Left renal pelvis (tissue), 4 donors: ENCODE measurements at regions not wholly inside any gene's neighbourhood (a gene's known extent, or its start where the extent isn't known, plus 50 kb on each side); places are given as distances from the start of the nearest gene placed in this dataset.
A peak's percentile ranks its signal among the peaks of the same experiment; 100 is the strongest.

Source experiments
- DNase-seq, 4 donors: peaks; one replicate each; pipeline ENCODE4 v3.0.0-alpha.2; 2013; ENCODE audit warnings: low read depth in 4 of 4, low spot score in 3 of 4

GRCh38 chr1:69409731-69410456, 157.8 kb upstream of the LRRC7 start:
- no peak for DNase-seq

DNA sequence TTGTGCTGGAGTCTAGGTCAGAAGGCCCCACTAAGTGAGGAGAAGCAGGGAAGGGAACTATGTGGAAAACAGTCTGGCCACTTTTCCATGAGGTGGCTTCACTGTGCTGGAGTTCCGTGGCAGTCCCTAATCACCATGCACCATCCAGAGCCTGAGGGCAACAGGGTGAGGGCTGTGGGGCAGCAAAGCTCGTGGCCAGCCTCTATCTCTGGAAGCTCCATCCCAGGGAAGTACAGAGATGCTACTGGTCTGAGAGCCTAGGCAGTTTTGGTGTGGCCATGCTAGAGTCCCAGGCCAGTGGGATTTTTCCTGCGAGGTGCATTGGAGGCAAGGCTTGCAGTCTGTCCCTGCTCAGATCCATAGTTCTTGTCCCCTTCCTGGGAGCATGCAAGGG, 157.3 kb upstream of the LRRC7 start:
- no peak for DNase-seq

- DNase-seq, result no peak
These were observed 156.8 kb upstream of the LRRC7 start for GRCh38 chr1:69410893-69411292.

- DNase-seq, result no peak
These were observed 156.1 kb upstream of the LRRC7 start for GRCh38 chr1:69411617-69412016.

DNA sequence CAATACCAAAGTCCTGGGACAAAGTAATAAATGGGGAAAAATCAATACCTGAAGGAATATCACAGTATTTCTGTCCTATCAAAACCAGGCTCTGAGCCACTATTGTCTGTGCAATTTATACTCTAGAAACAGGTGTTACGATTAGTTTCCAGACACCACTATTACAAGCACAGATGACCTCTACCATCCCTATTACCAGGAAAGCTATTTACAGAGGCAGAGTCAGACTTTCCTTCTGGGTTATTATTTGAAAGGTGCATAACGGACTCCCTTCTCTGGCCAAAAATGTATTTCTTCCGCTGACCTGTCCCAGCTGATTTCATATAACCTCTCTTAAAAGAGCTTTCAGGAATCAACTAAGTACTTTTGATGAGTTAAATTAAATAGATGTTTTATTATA, 154.6 kb upstream of the LRRC7 start:
- no peak for DNase-seq

GRCh38 chr1:69414574-69414973, 153.1 kb upstream of the LRRC7 start:
- no peak for DNase-seq

DNA sequence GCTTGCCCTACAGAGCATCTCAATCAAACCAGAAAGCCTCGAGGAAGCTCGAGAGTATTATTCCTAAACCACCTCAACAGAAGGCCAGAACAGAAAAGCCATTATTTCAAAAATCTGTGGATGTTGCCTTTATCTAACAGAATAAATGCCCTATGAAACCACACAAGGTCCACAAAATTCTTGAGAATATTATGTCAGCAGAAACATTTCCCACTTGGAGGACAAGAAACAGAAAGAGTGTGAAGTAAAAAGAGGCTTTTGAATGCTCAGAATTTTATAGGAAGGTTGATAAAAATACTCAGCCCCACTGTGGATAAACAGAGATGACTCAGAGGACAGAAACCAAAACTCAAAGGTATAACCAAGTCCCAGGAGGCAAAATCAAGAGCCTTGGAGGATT, 146.4 kb upstream of the LRRC7 start:
- no peak for DNase-seq

DNA sequence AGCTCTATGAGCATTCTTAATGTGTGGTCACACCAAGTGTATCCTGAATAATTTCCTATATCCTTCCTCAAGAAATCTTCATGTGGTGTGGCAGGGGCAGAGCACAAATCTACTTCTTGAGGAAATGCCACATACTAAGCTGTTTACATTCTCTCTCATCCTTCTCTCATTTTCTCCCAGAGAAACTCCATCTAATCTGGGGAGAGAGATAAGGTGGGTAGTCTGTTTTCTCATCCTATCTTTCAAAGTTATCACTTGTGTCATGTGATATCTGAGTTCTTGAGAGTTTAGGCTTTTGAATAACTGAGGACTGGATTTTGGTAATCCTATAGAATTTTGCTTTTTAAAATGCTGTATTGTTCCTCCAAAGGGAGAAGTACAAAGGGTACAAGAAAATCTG, 141.9 kb upstream of the LRRC7 start:
- no peak for DNase-seq

DNA sequence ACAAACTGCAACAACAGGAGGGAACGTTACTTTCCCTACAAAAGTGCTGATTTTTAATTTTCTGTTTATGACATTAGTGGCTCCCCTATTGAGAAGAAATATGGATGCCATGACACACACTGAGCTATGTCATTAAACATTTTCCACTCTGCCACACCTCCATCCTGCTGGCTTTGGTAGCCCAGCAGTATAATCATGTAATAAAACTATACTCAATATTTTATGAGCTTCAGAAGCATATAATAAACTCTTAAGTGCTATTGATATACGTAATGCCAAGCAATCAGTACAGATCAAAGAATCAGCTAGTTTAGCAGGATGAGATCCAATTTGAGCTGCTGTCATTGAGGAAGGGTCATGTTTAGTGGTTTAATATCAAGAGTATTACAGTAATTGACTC, 141.3 kb upstream of the LRRC7 start:
- DNase-seq, result no peak

DNA sequence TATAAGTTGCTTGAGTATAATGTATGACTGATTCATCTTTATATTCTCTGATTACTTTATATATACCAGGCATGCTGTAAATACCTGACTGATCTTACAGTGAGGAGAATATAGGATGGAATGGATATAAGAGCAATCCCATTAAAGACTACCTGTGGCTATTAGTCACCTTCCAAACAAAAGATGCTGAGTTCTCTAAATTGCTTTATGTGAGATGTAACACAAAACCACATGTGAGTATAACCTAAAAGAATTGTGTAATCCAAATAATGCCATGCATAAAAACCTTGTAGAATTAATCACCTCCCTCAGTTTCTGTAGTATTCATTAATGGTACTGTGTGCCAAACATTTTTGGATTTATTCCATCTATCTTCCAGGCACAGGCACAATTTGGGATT, 134.6 kb upstream of the LRRC7 start:
- DNase-seq, result no peak

- no peak for DNase-seq
These were observed 131.6 kb upstream of the LRRC7 start for GRCh38 chr1:69436151-69436550.

DNA sequence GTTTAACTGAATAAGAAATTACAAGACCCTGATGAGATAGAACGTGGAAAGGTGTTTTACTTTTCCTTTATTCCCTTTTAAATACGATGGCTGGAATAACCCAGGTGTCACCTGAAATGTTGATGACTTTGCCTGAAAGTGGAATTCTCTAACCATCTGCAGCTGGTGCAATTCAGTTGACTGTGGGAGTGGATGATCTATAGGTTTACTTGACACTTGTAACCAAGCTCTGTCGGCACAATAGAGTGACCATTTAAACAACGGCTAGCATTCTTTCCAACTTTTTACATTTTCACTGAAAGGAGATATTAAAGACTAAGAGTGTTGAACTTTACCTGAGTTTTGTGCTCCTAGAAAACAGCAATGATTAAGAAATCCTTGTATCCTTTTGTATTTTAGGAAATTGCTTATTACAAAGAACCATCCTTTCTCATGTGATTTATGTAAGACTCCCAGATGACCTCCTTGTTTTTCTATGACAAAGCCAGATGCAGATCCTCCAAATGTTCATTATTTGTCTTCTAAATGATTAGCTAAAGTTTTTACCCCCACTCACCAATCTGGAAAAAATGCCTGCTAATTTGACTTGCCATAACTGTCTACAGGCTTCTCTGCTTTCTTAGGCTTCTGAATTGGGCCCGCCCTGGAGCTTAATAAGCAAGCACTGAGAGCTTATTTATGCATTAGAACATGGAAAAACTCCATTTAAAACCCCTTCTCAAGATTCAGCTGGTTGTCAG, 129.5 kb upstream of the LRRC7 start:
- peak; percentile 12 to 24 (median 18) for DNase-seq

DNA sequence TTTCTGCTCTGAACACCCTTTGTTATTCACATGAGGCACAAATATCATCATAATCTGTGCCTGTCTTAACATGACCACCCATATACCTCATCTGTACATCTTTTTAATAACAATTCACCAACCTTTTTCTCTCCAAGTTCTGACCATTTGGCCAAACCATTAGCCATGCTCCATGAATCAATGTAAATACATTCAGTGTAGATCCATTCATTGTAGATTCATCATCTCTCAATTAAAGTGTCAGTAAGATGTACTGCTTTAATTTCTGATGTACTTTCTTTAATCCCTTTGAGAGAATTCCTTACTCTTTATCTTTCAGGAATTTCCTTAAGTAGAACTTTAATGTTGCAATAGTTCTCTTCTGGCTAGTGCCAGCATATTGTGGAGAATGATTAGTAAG, 126.2 kb upstream of the LRRC7 start:
- DNase-seq, result no peak

GRCh38 chr1:69451196-69451595, 116.5 kb upstream of the LRRC7 start:
- DNase-seq, result no peak

GRCh38 chr1:69455718-69456117, 112.0 kb upstream of the LRRC7 start:
- no peak for DNase-seq

DNA sequence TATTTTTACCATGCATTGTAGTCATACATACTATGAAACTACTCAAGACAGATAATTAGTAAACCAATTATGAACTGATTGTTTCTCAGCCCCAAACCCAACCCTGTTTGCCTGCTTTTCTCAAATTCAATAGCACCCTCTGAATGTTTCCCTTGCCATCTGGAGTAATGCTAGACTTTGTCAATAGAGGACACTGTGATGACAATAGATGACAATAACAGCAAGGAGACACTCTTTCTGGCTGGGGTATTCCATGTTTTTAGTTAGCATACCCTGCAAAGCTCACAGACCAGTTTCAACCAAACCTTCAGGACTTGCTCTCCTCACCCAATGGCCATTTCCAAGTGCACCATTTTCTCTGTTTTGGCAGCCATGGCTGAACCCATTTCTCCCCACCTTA, 108.5 kb upstream of the LRRC7 start:
- DNase-seq, result no peak

GRCh38 chr1:69475021-69475420, 92.7 kb upstream of the LRRC7 start:
- no peak for DNase-seq

DNA sequence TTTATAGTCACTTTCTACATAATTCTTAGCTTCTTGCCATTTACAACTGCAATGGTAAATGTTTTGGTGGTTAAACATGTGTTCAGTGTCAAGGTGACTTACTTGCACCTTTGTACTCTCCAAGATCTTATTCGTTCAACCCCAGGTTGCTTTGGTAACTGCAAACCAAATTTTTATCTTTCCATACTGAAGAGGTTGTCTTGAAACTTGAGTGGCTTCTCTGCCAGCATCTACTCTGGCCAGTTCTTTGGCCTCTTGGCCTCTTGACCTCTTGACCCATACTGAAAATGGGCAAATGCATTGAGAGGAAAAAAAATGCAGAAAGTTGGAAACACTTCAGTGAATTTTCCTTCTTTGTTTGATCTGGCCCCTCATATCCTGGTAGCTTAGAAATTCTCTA, 88.0 kb upstream of the LRRC7 start:
- DNase-seq, result no peak

DNA sequence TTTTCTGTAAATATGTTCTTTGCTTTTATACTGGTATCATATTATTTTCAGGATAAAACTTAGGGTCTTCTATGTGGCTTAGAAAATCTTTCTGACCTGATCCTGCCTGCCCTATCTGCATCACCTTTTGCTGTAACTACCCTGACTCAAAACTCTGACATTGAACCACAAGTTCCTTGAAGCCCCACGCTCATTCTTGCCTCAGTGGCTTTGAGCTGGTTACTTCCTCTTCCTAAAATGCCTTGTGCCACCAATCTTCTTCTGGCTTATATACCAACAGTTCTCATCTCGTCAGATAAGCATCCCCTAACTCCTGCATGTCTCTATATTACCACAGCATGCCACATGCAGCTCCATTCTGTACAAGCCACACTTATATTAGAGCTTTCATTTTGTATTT, 84.5 kb upstream of the LRRC7 start:
- DNase-seq, result no peak

DNA sequence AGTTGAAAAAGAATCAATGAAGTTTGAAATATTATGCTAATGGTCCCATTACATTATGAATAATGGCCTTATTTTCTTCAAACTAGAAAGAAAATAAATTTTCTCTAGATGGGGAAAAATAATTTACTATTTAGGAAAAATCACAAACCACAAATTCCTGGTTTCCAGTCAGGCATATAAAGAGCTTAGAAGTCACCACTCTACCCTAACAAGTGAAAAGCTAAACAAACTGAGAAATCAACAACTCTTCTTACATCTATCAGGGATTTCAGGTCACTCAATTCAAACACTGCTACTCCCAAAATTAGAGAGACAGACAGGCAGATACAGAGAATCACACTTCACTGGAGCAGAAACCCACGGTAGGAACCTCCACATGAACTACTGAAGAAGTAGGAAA, 82.1 kb upstream of the LRRC7 start:
- DNase-seq, result no peak

DNA sequence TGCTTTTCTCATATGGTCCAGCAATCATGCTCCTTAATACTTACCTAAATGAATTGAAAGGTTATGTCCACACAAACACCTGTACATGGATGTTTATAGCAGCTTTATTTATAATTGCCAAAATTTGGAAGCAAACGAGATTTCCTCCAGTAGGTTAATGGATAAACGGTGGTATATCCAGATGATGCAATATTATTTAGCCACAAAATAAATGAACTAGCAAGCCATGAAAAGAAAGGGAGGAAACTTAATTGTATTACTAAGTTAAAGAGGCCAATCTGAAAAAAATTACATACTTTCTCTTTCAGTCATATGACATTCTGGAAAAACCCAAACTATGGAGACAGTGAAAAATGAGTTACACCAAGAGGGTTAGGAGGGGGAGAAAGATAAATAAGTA, 76.3 kb upstream of the LRRC7 start:
- DNase-seq, result no peak

GRCh38 chr1:69492286-69492685, 75.4 kb upstream of the LRRC7 start:
- no peak for DNase-seq

DNA sequence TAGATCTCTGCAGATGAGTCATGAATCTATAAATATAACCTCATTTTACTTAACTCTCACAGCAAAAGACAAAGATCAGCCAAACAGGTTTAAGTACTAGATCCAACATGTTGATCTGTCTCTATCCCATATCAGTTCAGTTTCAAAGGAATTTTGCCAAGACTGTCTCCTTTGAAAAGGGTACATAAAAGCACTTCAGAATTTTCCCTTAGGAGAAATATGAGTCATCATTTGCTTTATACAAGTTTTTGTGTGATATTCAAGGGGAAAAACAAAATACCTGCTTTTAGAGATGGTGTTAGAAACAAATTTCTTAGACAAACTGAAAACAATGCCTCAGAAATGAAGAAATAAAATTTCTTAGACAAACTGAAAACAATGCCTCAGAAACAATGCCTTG, 73.5 kb upstream of the LRRC7 start:
- no peak for DNase-seq
